ENCODE measurements at regions not wholly inside any gene's neighbourhood (a gene's known extent, or its start where the extent isn't known, plus 50 kb on each side); places are given as distances from the start of the nearest gene placed in this dataset.

GRCh38 chr5:67984546-67984945, 231.0 kb upstream of the PIK3R1 start:
- no peak for TF ChIP-seq EZH2 (IDR thresholded peaks at IDR 0.05; ENCODE audit: insufficient read depth, low read length)
- TF ChIP-seq CTCF (IDR thresholded peaks at IDR 0.05; ENCODE audit: insufficient read depth, low read depth, low read length) = no peak

Data from astrocyte (in vitro differentiated cells and primary cell).